SU-DHL-6 (cell line): ENCODE measurements at regions not wholly inside any gene's neighbourhood (a gene's known extent, or its start where the extent isn't known, plus 50 kb on each side); places are given as distances from the start of the nearest gene placed in this dataset.

Experiments
- H2AFZ ChIP-seq: fragments of 200-600 bp; sonication (generic); 2 replicates; pipeline ENCODE4 v1.6.1; 2014; ENCODE audit warnings: low read depth, mild to moderate bottlenecking, moderate library complexity, mixed read lengths, antibody characterized with exemption, low read length; ENCODE audit not compliant: severe bottlenecking
- H3F3A ChIP-seq: fragments of 200-600 bp; shearing (Covaris generic); 2 replicates; pipeline ENCODE4 v1.6.0; 2016; ENCODE audit warnings: antibody characterized with exemption, mild to moderate bottlenecking; ENCODE audit not compliant: insufficient read depth
- H3K27ac ChIP-seq: fragments of 200-600 bp; sonication (generic); 2 replicates; pipeline ENCODE4 v1.5.1; 2016; ENCODE audit warnings: low read depth, mild to moderate bottlenecking, low read length, moderate library complexity, mixed read lengths
- H3K27me3 ChIP-seq: fragments of 200-600 bp; sonication (generic), shearing (Covaris generic); 2 replicates; pipeline ENCODE4 v1.6.0; 2014; ENCODE audit warnings: mild to moderate bottlenecking, low read length
- H3K36me3 ChIP-seq: fragments of 200-600 bp; sonication (generic); 2 replicates; pipeline ENCODE4 v1.6.1; 2014; ENCODE audit warnings: mild to moderate bottlenecking, low read length, mixed read lengths
- H3K4me2 ChIP-seq: fragments of 300-600, 200-600 bp; shearing (Covaris generic), sonication (generic); 2 replicates; pipeline ENCODE4 v1.6.0; 2014; ENCODE audit warnings: low read length, low read depth, mild to moderate bottlenecking; ENCODE audit not compliant: poor library complexity, severe bottlenecking
- H3K4me3 ChIP-seq: fragments of 200-600 bp; sonication (generic); 2 replicates; pipeline ENCODE4 v1.5.1; 2014; ENCODE audit warnings: antibody characterized with exemption, low read length, mild to moderate bottlenecking, mixed read lengths; ENCODE audit not compliant: insufficient read depth, poor library complexity, severe bottlenecking
- H3K79me2 ChIP-seq: fragments of 200-600 bp; sonication (generic); 2 replicates; pipeline ENCODE4 v1.6.1; 2014; ENCODE audit warnings: mild to moderate bottlenecking, low read length, moderate library complexity; ENCODE audit not compliant: insufficient read depth
- H3K9ac ChIP-seq: fragments of 200-600 bp; sonication (generic); 2 replicates; pipeline ENCODE4 v1.7.0; 2014; ENCODE audit warnings: mild to moderate bottlenecking, low read length
- H3K9me2 ChIP-seq: fragments of 200-600 bp; sonication (generic); replicated peaks from 2 replicates; pipeline ENCODE4 v1.6.1; 2014; ENCODE audit warnings: low read length; ENCODE audit not compliant: insufficient read depth
- H3K9me3 ChIP-seq: fragments of 200-600 bp; sonication (generic); 2 replicates; pipeline ENCODE4 v1.6.1; 2014; ENCODE audit warnings: low read length, mixed read lengths; ENCODE audit not compliant: insufficient read depth
- H4K20me1 ChIP-seq: fragments of 200-600 bp; sonication (generic); 2 replicates; pipeline ENCODE4 v1.6.1; 2014; ENCODE audit warnings: low read depth, mild to moderate bottlenecking, antibody characterized with exemption, low read length, moderate library complexity, mixed read lengths
- EZH2phosphoT487 ChIP-seq: fragments of 200-600 bp; sonication (generic), shearing (Covaris generic); conservative IDR thresholded peaks from 2 replicates; pipeline ENCODE4 v1.6.1; 2018; ENCODE audit warnings: mild to moderate bottlenecking, antibody characterized with exemption, low read length, moderate library complexity, mixed read lengths
- TF ChIP-seq, protein P1 (sequence below): fragments of 200-600 bp; sonication (generic); IDR thresholded peaks from one replicate; pipeline ENCODE4 v1.5.1; 2017; ENCODE audit warnings: antibody characterized with exemption, mild to moderate bottlenecking, low read length, moderate library complexity; ENCODE audit not compliant: insufficient read depth, poor library complexity, severe bottlenecking

DNA sequence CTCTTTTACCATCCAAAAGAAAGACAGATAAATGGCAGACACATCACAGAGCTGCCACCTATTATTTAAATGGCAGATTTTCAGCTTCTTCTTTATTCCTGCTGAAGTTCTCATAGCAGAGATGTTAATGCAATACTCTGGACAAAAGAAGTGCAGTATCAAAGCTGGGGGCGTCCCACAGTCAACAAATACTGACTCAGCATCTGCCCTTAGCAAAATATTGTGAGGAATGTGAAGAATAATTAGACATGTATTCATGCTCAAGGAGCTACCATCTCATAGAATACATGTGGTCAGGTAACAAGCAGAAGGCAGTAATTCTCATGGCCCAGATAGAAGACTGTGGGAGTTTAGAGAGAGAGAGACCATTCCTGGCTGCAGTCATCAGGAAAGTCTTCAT, 108.0 kb upstream of the TANK start:
- H3K27me3 ChIP-seq = 0 out of 2 replicates have a peak, but pooled peaks cover 4% of the 10 kb centered on the region
- H3K9me2 ChIP-seq = no peaks in the 10 kb centered on the region
- no peak overlapping the region for H3K4me3 ChIP-seq
- H3K9me3 ChIP-seq = no peaks in the 10 kb centered on the region
- H3F3A ChIP-seq = no peaks in the 10 kb centered on the region
- no peak overlapping the region for H3K27ac ChIP-seq
- no peaks in the 10 kb centered on the region for H4K20me1 ChIP-seq
- TF ChIP-seq, protein P1, sequence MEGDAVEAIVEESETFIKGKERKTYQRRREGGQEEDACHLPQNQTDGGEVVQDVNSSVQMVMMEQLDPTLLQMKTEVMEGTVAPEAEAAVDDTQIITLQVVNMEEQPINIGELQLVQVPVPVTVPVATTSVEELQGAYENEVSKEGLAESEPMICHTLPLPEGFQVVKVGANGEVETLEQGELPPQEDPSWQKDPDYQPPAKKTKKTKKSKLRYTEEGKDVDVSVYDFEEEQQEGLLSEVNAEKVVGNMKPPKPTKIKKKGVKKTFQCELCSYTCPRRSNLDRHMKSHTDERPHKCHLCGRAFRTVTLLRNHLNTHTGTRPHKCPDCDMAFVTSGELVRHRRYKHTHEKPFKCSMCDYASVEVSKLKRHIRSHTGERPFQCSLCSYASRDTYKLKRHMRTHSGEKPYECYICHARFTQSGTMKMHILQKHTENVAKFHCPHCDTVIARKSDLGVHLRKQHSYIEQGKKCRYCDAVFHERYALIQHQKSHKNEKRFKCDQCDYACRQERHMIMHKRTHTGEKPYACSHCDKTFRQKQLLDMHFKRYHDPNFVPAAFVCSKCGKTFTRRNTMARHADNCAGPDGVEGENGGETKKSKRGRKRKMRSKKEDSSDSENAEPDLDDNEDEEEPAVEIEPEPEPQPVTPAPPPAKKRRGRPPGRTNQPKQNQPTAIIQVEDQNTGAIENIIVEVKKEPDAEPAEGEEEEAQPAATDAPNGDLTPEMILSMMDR = no peak
- TF ChIP-seq EZH2phosphoT487 = no peak
- no peaks in the 10 kb centered on the region for H3K79me2 ChIP-seq
- no peaks in the 10 kb centered on the region for H3K36me3 ChIP-seq
- H3K9ac ChIP-seq = no peak overlapping the region
- H2AFZ ChIP-seq = no peak overlapping the region
- H3K4me2 ChIP-seq = no peak overlapping the region

DNA sequence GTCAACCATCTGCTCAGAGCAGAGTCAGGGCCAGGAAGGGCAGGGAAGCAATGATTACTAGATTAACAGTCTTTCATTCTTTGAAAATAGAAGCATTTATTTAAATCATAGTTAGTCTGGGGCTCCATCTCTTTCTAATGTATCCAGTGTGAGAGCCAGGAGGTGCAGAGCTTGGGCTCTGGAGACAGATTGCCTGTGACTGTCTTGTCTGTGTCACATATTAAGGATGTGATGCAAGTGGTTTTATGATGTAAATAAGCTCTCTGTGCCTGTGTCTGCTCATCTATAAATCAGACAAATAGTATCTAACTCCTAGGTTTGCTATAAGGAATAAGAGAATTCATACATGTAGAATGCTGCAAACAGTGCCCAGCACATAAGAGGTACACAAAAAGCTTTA, 104.9 kb upstream of the TANK start:
- Histone ChIP-seq H3K27me3 (0 out of 2 replicates have a peak, but pooled peaks cover 4% of the 10 kb centered on the region), H3K9ac (no peak overlapping the region), H3K4me3 (no peak overlapping the region), H3K9me2 (no peaks in the 10 kb centered on the region), H4K20me1 (no peaks in the 10 kb centered on the region), H3K9me3 (no peaks in the 10 kb centered on the region), H3K36me3 (no peaks in the 10 kb centered on the region), H3K79me2 (no peaks in the 10 kb centered on the region), H3K27ac (no peak overlapping the region), H2AFZ (no peak overlapping the region), H3F3A (no peaks in the 10 kb centered on the region), H3K4me2 (no peak overlapping the region)
- TF ChIP-seq EZH2phosphoT487 = no peak
- TF ChIP-seq, protein P1 = no peak

DNA sequence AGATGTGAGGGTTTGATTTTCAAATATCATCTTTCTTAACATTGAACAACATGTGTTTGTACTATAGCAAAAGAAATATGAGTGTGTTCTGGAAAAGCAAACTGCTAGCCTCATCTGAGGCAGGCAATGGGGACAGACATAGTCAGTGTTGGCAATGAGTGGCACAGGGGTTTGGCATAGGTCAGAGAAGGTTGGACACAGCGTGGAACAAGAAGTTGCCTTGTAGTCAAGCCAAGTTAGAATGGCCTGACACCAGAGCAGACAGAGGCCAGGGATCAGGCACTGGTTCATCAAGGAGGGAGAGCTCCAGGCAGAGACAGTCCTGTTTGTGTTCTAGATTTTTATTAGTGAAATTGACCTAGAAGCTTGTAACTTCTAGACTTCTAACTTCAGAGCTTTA, 100.8 kb upstream of the TANK start:
- H2AFZ ChIP-seq = no peak overlapping the region
- H3K27me3 ChIP-seq = no peaks in the 10 kb centered on the region
- no peak overlapping the region for H3K9ac ChIP-seq
- no peaks in the 10 kb centered on the region for H3K9me3 ChIP-seq
- no peaks in the 10 kb centered on the region for H3K36me3 ChIP-seq
- no peaks in the 10 kb centered on the region for H3F3A ChIP-seq
- H3K79me2 ChIP-seq = no peaks in the 10 kb centered on the region
- no peaks in the 10 kb centered on the region for H3K9me2 ChIP-seq
- no peak overlapping the region for H3K27ac ChIP-seq
- TF ChIP-seq, protein P1 = no peak
- TF ChIP-seq EZH2phosphoT487 = no peak
- H4K20me1 ChIP-seq = no peaks in the 10 kb centered on the region
- no peak overlapping the region for H3K4me2 ChIP-seq
- H3K4me3 ChIP-seq = no peak overlapping the region
